IMR-90 (cell line): ENCODE measurements at regions not wholly inside any gene's neighbourhood (a gene's known extent, or its start where the extent isn't known, plus 50 kb on each side); places are given as distances from the start of the nearest gene placed in this dataset.

Experiments
- BHLHE40 ChIP-seq: fragments of 150-350 bp; IDR thresholded peaks from 2 replicates; pipeline ENCODE4 v1.6.1; 2016; ENCODE audit warnings: mild to moderate bottlenecking, low read depth, low read length
- MXI1 ChIP-seq: IDR thresholded peaks from 2 replicates; pipeline ENCODE4 v1.6.1; 2012; ENCODE audit warnings: low read depth, mild to moderate bottlenecking, low read length, moderate library complexity, borderline replicate concordance
- POLR2A ChIP-seq: IDR thresholded peaks from 2 replicates; pipeline ENCODE4 v1.6.1; 2012; ENCODE audit warnings: mild to moderate bottlenecking, low read depth, low read length
- RCOR1 ChIP-seq: IDR thresholded peaks from 2 replicates; pipeline ENCODE4 v1.6.1; 2012; ENCODE audit warnings: mild to moderate bottlenecking, low read length, improper control_type of control experiment; ENCODE audit not compliant: insufficient replicate concordance
- RFX5 ChIP-seq: IDR thresholded peaks from 2 replicates; pipeline ENCODE4 v1.8.0; 2012; ENCODE audit warnings: low read depth, mild to moderate bottlenecking, low read length, moderate library complexity
- TF ChIP-seq, protein P1 (sequence below): conservative IDR thresholded peaks from 2 replicates; pipeline ENCODE4 v1.5.1; 2012; ENCODE audit warnings: mild to moderate bottlenecking, low read depth, low read length, improper control_type of control experiment
- TF ChIP-seq, protein P2 (sequence below): fragments of 150-350 bp; IDR thresholded peaks from 2 replicates; pipeline ENCODE4 v1.6.1; 2017; ENCODE audit warnings: mild to moderate bottlenecking, antibody characterized with exemption, low read length, low read depth
- TF ChIP-seq, protein P3 (sequence below): fragments of 150-350 bp; IDR thresholded peaks from 2 replicates; pipeline ENCODE4 v1.6.1; 2016; ENCODE audit warnings: low read depth, mild to moderate bottlenecking, low read length, moderate library complexity, borderline replicate concordance

GRCh38 chr13:37493775-37494174 lies 104.8 kb downstream of the POSTN start:
- TF ChIP-seq, protein P1, sequence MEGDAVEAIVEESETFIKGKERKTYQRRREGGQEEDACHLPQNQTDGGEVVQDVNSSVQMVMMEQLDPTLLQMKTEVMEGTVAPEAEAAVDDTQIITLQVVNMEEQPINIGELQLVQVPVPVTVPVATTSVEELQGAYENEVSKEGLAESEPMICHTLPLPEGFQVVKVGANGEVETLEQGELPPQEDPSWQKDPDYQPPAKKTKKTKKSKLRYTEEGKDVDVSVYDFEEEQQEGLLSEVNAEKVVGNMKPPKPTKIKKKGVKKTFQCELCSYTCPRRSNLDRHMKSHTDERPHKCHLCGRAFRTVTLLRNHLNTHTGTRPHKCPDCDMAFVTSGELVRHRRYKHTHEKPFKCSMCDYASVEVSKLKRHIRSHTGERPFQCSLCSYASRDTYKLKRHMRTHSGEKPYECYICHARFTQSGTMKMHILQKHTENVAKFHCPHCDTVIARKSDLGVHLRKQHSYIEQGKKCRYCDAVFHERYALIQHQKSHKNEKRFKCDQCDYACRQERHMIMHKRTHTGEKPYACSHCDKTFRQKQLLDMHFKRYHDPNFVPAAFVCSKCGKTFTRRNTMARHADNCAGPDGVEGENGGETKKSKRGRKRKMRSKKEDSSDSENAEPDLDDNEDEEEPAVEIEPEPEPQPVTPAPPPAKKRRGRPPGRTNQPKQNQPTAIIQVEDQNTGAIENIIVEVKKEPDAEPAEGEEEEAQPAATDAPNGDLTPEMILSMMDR: no peak
- TF ChIP-seq POLR2A (no peak), RFX5 (no peak), RCOR1 (no peak), BHLHE40 (no peak), MXI1 (no peak)
- TF ChIP-seq, protein P2, sequence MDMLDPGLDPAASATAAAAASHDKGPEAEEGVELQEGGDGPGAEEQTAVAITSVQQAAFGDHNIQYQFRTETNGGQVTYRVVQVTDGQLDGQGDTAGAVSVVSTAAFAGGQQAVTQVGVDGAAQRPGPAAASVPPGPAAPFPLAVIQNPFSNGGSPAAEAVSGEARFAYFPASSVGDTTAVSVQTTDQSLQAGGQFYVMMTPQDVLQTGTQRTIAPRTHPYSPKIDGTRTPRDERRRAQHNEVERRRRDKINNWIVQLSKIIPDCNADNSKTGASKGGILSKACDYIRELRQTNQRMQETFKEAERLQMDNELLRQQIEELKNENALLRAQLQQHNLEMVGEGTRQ: no peak
- TF ChIP-seq, protein P3, sequence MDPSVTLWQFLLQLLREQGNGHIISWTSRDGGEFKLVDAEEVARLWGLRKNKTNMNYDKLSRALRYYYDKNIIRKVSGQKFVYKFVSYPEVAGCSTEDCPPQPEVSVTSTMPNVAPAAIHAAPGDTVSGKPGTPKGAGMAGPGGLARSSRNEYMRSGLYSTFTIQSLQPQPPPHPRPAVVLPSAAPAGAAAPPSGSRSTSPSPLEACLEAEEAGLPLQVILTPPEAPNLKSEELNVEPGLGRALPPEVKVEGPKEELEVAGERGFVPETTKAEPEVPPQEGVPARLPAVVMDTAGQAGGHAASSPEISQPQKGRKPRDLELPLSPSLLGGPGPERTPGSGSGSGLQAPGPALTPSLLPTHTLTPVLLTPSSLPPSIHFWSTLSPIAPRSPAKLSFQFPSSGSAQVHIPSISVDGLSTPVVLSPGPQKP: no peak
